ENCODE measurements at regions not wholly inside any gene's neighbourhood (a gene's known extent, or its start where the extent isn't known, plus 50 kb on each side); places are given as distances from the start of the nearest gene placed in this dataset.

GRCh38 chr13:68851026-68851425, 1256.6 kb upstream of the ATXN8OS start:
- no peak for TF ChIP-seq EZH2 (IDR thresholded peaks at IDR 0.05; ENCODE audit: low read length, unreplicated experiment)
- no peak for TF ChIP-seq CTCF (conservative IDR thresholded peaks at IDR 0.05; ENCODE audit: low read depth, low read length)

Measured in PC-3 (cell line).